HEK293T (cell line): ENCODE measurements at regions not wholly inside any gene's neighbourhood (a gene's known extent, or its start where the extent isn't known, plus 50 kb on each side); places are given as distances from the start of the nearest gene placed in this dataset.

Experiments used
- ARNT ChIP-seq: fragments of 450-650 bp; IDR thresholded peaks from 2 replicates; pipeline ENCODE4 v1.6.1; 2017; ENCODE audit warnings: mild to moderate bottlenecking
- BHLHE40 ChIP-seq: fragments of 450-650 bp; IDR thresholded peaks from 2 replicates; pipeline ENCODE4 v1.6.1; 2016; ENCODE audit warnings: mild to moderate bottlenecking, moderate library complexity, borderline replicate concordance
- FOXK2 ChIP-seq: fragments of 450-650 bp; IDR thresholded peaks from 2 replicates; pipeline ENCODE4 v1.6.1; 2016; ENCODE audit warnings: mild to moderate bottlenecking
- FOXM1 ChIP-seq: fragments of 450-650 bp; IDR thresholded peaks from 2 replicates; pipeline ENCODE4 v1.6.1; 2017; ENCODE audit warnings: mild to moderate bottlenecking, borderline replicate concordance
- HDGF ChIP-seq: fragments of 450-650 bp; IDR thresholded peaks from 2 replicates; pipeline ENCODE4 v1.6.1; 2017; ENCODE audit warnings: antibody characterized with exemption, borderline replicate concordance
- PKNOX1 ChIP-seq: fragments of 450-650 bp; IDR thresholded peaks from 2 replicates; pipeline ENCODE4 v1.6.1; 2016
- SP1 ChIP-seq: fragments of 450-650 bp; IDR thresholded peaks from 2 replicates; pipeline ENCODE4 v1.6.1; 2017
- SUZ12 ChIP-seq: fragments of 450-650 bp; IDR thresholded peaks from 2 replicates; pipeline ENCODE4 v1.6.1; 2016; ENCODE audit warnings: mild to moderate bottlenecking

GRCh38 chr3:106413683-106414082 is 544.9 kb upstream of the CBLB start:
- TF ChIP-seq SP1 (no peak), ARNT (no peak), SUZ12 (no peak), PKNOX1 (no peak), FOXK2 (no peak), HDGF (no peak), BHLHE40 (no peak), FOXM1 (no peak)
